Endodermal cell (in vitro differentiated cells): ENCODE measurements at regions not wholly inside any gene's neighbourhood (a gene's known extent, or its start where the extent isn't known, plus 50 kb on each side); places are given as distances from the start of the nearest gene placed in this dataset.

Experiments used
- DNase-seq: peaks from one replicate; pipeline ENCODE4 v3.0.0-alpha.2; 2017
- H3K27ac ChIP-seq: 2 replicates; pipeline ENCODE4 v1.5.1; 2013; ENCODE audit warnings: mild to moderate bottlenecking, low read depth, low read length, moderate library complexity
- H3K27me3 ChIP-seq: 2 replicates; pipeline ENCODE4 v1.6.1; 2013; ENCODE audit warnings: mild to moderate bottlenecking, low read length, moderate library complexity; ENCODE audit not compliant: insufficient read depth, control insufficient read depth, poor library complexity, severe bottlenecking
- H3K36me3 ChIP-seq: 2 replicates; pipeline ENCODE4 v1.7.0; 2013; ENCODE audit warnings: mild to moderate bottlenecking, low read length, moderate library complexity; ENCODE audit not compliant: control insufficient read depth, insufficient read depth
- H3K4me1 ChIP-seq: one replicate; pipeline ENCODE4 v1.7.0; 2013; ENCODE audit warnings: low read length; ENCODE audit not compliant: control insufficient read depth, insufficient read depth
- H3K4me3 ChIP-seq: 2 replicates; pipeline ENCODE4 v1.5.1; 2013; ENCODE audit warnings: mild to moderate bottlenecking, low read length, moderate library complexity
- H3K9ac ChIP-seq: 2 replicates; pipeline ENCODE4 v1.6.1; 2013; ENCODE audit warnings: mild to moderate bottlenecking, low read length, moderate library complexity; ENCODE audit not compliant: poor library complexity, severe bottlenecking; ENCODE audit errors: extremely low read depth
- H3K9me3 ChIP-seq: 2 replicates; pipeline ENCODE4 v1.6.1; 2013; ENCODE audit warnings: mild to moderate bottlenecking, low read length, moderate library complexity; ENCODE audit not compliant: control insufficient read depth
- H3K27ac Mint-ChIP-seq: 2 replicates; pipeline ENCODE4 v1.8.0; 2020; ENCODE audit warnings: mixed read lengths
- H3K27me3 Mint-ChIP-seq: 2 replicates; pipeline ENCODE4 v1.8.0; 2021; ENCODE audit warnings: mild to moderate bottlenecking, mixed read lengths; ENCODE audit not compliant: insufficient read depth
- H3K36me3 Mint-ChIP-seq: 2 replicates; pipeline ENCODE4 v1.8.0; 2020; ENCODE audit warnings: low read depth, mixed read lengths
- H3K4me1 Mint-ChIP-seq: 2 replicates; pipeline ENCODE4 v1.8.0; 2020; ENCODE audit warnings: mixed read lengths
- H3K4me3 Mint-ChIP-seq: 2 replicates; pipeline ENCODE4 v1.8.0; 2020; ENCODE audit warnings: mild to moderate bottlenecking, moderate library complexity, mixed read lengths
- H3K9me3 Mint-ChIP-seq: 2 replicates; pipeline ENCODE4 v1.8.0; 2020; ENCODE audit warnings: mild to moderate bottlenecking, mixed read lengths
- WGBS, 2 experiments: methylation state at CpG; one replicate each; pipeline versions ENCODE4 v1.1.5 to v1.1.7; 2013; ENCODE audit warnings: missing lambda C conversion rate in 2 of 2, mixed read lengths in 1 of 2; ENCODE audit not compliant: insufficient coverage in 1 of 2, insufficient read length in 1 of 2; 5-methylcytosine and 5-hydroxymethylcytosine counted together
- TF ChIP-seq, protein P1 (sequence below): fragments of 200-600 bp; sonication (generic); conservative IDR thresholded peaks from 2 replicates; pipeline ENCODE4 v1.5.0; 2021; ENCODE audit warnings: antibody characterized with exemption, mild to moderate bottlenecking

DNA sequence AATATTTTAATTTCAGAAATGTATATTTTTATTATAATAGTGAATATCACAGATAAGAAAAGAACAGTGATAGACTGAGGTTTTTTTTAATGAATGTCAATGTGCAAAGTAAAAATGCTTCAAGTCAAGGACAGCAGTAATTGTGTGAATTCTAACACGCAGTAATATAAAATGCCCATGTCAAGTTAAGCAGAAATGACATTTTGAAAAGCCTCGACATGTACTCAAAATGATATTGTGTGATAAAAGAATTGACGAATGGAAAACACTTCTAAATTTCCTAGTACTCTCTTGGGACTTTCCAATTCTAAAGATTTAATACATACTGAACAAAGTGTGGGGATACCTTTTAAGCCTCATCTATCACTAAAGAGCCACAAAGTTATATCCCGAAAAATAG, 172.6 kb downstream of the SLITRK6 start:
- H3K4me3 ChIP-seq: no peak overlapping the region
- TF ChIP-seq, protein P1, sequence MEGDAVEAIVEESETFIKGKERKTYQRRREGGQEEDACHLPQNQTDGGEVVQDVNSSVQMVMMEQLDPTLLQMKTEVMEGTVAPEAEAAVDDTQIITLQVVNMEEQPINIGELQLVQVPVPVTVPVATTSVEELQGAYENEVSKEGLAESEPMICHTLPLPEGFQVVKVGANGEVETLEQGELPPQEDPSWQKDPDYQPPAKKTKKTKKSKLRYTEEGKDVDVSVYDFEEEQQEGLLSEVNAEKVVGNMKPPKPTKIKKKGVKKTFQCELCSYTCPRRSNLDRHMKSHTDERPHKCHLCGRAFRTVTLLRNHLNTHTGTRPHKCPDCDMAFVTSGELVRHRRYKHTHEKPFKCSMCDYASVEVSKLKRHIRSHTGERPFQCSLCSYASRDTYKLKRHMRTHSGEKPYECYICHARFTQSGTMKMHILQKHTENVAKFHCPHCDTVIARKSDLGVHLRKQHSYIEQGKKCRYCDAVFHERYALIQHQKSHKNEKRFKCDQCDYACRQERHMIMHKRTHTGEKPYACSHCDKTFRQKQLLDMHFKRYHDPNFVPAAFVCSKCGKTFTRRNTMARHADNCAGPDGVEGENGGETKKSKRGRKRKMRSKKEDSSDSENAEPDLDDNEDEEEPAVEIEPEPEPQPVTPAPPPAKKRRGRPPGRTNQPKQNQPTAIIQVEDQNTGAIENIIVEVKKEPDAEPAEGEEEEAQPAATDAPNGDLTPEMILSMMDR: no peak
- H3K27me3 Mint-ChIP-seq: peaks cover 17% of the 10 kb centered on the region

GRCh38 chr13:85619321-85619720, 179.9 kb downstream of the SLITRK6 start:
- Histone ChIP-seq H3K36me3 (no peaks in the 10 kb centered on the region), H3K9ac (no peak overlapping the region), H3K27me3 (peaks cover 51% of the 10 kb centered on the region), H3K27ac (no peak overlapping the region), H3K9me3 (no peaks in the 10 kb centered on the region), H3K4me3 (no peak overlapping the region), H3K4me1 (no peaks in the 10 kb centered on the region)
- WGBS, 2 experiments: 24% methylated on average over 2 of the region's 2 CpGs; no CpG with 5 or more reads in 1 of the 2 experiments
- Mint-ChIP-seq H3K36me3 (peaks cover 1% of the 10 kb centered on the region), H3K4me1 (peaks cover 8% of the 10 kb centered on the region), H3K4me3 (no peak overlapping the region), H3K27me3 (peaks cover 65% of the 10 kb centered on the region), H3K27ac (no peak overlapping the region), H3K9me3 (peaks cover 9% of the 10 kb centered on the region)
- no peak for DNase-seq
- TF ChIP-seq, protein P1: no peak

More for the DNA sequence above, 172.6 kb downstream of the SLITRK6 start:
- no peak overlapping the region for H3K9ac ChIP-seq
- no peaks in the 10 kb centered on the region for H3K9me3 ChIP-seq
- peaks cover 23% of the 10 kb centered on the region for H3K27me3 ChIP-seq
- H3K27ac Mint-ChIP-seq: no peak overlapping the region
- no peaks in the 10 kb centered on the region for H3K36me3 Mint-ChIP-seq
- no peak for DNase-seq
- H3K4me3 Mint-ChIP-seq: no peak overlapping the region
- WGBS, 2 experiments: 88 to 100% methylated on average over 2 to 3 of the region's 4 CpGs
- no peaks in the 10 kb centered on the region for H3K9me3 Mint-ChIP-seq
- no peaks in the 10 kb centered on the region for H3K4me1 ChIP-seq
- no peaks in the 10 kb centered on the region for H3K36me3 ChIP-seq
- H3K4me1 Mint-ChIP-seq: peaks cover 5% of the 10 kb centered on the region
- H3K27ac ChIP-seq: no peak overlapping the region

- Mint-ChIP-seq H3K27ac (no peak overlapping the region), H3K9me3 (peaks cover 9% of the 10 kb centered on the region), H3K4me3 (no peak overlapping the region), H3K4me1 (peaks cover 8% of the 10 kb centered on the region), H3K36me3 (peaks cover 1% of the 10 kb centered on the region), H3K27me3 (peaks cover 73% of the 10 kb centered on the region)
- H3K9ac ChIP-seq: no peak overlapping the region
- no peaks in the 10 kb centered on the region for H3K4me1 ChIP-seq
- no peaks in the 10 kb centered on the region for H3K36me3 ChIP-seq
- WGBS, 2 experiments: 91 to 95% methylated on average over 4 to 5 of the region's 5 CpGs
- TF ChIP-seq, protein P1: no peak
- H3K27ac ChIP-seq: no peak overlapping the region
- no peak for DNase-seq
- no peaks in the 10 kb centered on the region for H3K9me3 ChIP-seq
- peaks cover 48% of the 10 kb centered on the region for H3K27me3 ChIP-seq
- H3K4me3 ChIP-seq: no peak overlapping the region
Measured at GRCh38 chr13:85618521-85618920, 180.7 kb downstream of the SLITRK6 start.
